HG03064 (cell line): ENCODE measurements at regions not wholly inside any gene's neighbourhood (a gene's known extent, or its start where the extent isn't known, plus 50 kb on each side); places are given as distances from the start of the nearest gene placed in this dataset.
"Not testable (repeated sequence)": the region's sequence is repeated elsewhere in the genome, so short reads cannot be mapped to it uniquely, and the experiment has no call there.

Source experiments
- ATAC-seq: cut with Tn5 transposase; IDR thresholded peaks from one replicate; pipeline ENCODE4 v1.9.1; 2021; ENCODE audit warnings: low read depth; ENCODE audit not compliant: unreplicated experiment

DNA sequence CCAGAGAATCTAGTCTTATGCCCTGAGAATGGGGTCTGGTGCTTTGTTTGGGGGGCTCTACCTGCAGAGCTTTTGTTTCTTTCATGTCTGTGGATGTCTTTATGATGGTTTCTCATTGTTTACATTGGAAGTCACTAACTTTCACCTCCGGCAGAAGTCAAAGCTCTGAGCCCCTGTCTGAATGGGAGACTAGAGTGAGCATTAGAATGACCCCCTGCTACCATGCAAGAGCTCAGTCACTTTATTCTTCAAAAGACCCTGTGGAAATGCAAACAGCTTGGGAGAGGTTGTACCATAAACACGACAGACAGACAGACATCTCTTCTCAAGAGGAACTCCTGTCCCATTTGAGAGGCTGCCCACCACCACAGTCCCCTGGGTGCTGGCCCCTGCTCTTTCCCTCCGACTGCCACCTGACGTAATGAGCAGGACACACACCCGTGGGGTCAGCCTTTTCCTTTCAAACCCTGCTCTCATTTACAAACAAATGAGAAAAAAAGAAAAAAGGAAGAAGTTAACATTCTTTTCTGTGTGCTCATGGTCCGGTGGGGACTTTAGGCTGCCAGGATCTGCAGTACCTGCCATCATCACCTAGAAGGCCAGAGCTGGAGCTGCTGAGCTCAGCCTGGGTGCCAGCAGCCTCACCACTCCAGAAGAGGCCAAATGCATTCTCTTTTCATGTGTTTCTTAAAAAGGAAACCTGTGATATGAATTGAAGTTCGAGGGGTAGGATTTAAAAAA lies 91.6 kb downstream of the FZD1 start:
- ATAC-seq, result no peak

- no peak for ATAC-seq
Measured at GRCh38 chr7:91356915-91357314, 92.7 kb downstream of the FZD1 start.

GRCh38 chr7:91357379-91357778 lies 93.1 kb downstream of the FZD1 start:
- no peak for ATAC-seq

DNA sequence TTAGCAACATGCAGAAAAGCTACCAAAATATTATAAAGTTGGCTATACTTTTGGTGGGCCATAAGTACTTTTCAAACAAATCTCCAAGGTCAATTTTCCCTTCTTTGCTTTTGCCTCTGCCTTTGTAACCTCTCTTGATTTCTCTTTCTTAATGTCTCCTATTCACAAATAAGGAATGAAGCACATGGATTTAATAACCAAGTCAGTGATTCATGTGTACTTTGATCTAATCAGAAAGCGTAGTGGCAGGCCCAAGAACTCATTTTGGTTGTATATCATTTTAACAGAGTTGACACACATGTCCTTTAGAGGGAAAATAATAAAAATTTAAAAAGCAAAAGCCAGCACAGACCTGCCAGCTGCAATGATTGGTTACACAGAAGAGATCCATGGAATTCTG lies 93.7 kb downstream of the FZD1 start:
- ATAC-seq, result no peak

DNA sequence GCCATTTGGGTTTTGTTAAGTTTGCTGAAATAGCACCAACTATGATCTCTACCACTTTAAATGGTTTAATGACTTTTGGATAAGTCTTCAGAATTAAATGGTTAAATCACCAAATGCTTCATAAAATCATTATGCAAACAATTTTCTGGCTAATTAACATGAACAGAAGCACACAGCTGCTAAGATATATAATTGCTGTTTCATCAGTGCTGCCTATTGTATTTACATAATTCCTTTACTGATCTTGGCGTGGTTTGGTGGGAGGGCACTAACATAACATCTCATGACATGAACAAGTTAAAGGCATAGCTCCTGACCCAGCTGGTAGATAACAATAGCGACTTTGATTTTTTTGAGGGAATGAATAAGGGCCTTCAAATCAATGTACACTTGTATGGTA lies 94.1 kb downstream of the FZD1 start:
- no peak for ATAC-seq

- not testable (repeated sequence) for ATAC-seq
Measured at GRCh38 chr7:91365097-91365496, 100.9 kb downstream of the FZD1 start.

DNA sequence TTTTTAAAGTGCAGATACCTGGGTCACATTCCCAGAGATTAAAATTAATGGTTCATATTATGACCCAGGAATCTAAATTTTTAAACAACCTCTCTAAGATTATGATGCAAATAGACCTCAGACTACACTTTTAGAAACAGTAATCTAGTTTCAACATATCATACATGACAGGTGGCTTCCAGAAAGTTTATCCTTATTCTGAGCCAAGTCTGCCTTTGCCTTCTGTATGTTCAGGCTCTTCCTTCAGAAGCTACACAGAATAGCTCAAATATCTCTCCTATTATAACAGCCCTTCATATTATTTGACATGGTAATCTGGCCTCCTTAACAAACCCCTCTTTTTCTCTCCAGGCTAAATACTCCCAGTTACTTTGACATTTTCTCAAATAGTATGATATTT lies 101.9 kb downstream of the FZD1 start:
- ATAC-seq, result no peak

DNA sequence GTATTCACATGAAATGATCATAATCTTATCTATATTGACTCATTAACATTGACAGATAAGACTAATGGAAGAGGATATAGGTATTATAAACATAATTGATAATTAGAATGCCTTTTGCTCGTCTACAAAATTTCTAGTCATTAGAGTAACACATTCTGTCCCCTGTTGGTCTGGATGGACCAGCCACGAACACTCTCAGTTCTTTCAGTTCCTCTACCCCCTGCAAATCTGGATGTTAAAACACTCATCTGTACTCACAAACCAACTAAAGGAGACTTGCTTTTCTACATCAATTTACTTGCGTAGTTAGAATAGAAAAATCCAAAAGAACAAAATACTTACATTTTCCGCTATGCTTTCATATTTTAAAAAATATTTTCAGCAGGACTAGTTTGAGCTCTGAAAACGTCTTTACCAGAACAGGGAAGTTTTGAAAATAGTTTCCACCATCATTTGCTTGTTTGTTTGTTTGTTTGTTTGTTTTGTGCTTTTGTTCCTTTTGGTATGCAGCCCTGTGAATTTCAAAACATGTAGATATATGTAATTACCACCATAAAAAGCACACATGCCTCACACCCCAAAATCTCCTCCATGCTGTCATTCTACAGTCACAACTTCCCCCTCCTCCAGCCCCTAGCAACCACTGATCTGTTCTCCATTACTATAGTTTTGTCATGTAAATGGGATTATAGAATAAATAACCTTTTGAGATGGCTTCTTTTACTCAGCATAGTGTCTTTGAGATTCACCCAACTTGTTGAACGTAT lies 103.8 kb downstream of the FZD1 start:
- ATAC-seq, result no peak

- ATAC-seq, result no peak
Measured at GRCh38 chr7:91372323-91372722, 108.1 kb downstream of the FZD1 start.

GRCh38 chr7:91373111-91373800 lies 109.0 kb downstream of the FZD1 start:
- ATAC-seq, result no peak

DNA sequence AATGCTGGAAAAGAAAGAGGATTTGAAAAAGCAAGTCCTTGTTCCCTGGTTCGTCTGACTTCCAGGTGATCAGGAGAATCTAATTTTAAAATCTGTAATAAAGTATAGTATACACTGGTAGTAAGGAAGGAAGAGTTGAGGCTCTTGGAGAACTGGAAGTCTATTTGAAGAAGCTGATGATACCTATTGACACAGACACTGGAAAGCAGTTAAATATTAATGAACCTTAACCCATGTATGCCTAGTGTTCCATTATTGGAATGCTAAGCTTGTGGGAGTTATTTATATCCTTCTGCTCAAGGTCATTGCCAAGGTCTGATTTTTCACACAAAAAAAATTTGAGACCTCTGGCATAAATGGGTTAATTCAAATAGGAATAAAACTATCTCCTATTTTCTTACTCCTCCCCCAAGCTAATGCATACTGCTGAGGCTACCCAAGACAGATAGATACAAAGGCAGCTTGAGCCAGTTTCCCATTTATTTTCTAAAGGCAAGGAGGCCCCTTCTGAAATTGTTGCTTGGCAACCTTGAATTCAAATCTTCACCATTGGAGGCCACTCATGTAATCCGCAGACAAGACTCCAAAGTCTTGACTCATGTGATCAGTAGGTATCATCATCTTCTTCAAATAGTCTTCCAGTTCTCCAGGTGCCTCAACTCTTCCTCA lies 110.2 kb downstream of the FZD1 start:
- ATAC-seq, result no peak

DNA sequence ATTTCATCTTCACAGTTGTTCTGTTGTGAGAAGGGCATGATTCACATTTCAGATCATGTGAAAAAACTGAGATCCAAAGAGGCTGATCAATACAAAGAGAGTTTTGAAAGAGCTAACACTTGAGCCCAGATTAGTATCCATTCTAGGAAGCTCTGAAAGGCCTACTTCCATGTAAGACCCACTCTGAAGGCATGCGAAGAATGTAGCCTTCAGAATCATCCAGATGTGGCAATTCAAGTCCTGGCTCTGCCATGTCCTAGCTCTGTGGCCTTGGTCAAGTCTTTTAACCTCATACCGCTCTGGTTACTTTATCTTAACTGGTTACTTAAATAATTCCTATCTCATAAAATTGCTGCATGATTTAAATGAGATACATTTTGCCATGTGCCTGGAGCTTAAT lies 111.1 kb downstream of the FZD1 start:
- ATAC-seq, result no peak

DNA sequence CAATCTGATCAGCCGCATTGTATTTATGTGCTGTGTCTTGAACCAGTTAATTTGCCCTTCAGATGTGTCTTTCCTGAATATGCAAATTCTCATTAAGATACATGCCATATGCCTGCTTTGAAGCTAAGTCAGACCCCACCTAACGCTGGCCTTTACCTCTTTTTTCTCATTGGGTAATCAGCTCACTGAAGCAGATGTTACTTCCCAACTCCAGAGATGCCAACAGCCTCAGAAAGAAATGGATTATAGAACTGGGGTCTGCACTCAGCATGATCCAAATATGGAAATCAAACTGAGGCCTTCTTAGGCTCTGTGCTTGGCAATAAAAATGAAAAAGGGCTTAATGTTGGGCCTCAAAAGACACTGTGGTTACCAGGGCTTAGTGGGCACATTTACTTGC lies 113.9 kb downstream of the FZD1 start:
- no peak for ATAC-seq

- no peak for ATAC-seq
Measured at GRCh38 chr7:91379236-91379635, 115.0 kb downstream of the FZD1 start.

GRCh38 chr7:91379991-91380390 lies 115.8 kb downstream of the FZD1 start:
- no peak for ATAC-seq

DNA sequence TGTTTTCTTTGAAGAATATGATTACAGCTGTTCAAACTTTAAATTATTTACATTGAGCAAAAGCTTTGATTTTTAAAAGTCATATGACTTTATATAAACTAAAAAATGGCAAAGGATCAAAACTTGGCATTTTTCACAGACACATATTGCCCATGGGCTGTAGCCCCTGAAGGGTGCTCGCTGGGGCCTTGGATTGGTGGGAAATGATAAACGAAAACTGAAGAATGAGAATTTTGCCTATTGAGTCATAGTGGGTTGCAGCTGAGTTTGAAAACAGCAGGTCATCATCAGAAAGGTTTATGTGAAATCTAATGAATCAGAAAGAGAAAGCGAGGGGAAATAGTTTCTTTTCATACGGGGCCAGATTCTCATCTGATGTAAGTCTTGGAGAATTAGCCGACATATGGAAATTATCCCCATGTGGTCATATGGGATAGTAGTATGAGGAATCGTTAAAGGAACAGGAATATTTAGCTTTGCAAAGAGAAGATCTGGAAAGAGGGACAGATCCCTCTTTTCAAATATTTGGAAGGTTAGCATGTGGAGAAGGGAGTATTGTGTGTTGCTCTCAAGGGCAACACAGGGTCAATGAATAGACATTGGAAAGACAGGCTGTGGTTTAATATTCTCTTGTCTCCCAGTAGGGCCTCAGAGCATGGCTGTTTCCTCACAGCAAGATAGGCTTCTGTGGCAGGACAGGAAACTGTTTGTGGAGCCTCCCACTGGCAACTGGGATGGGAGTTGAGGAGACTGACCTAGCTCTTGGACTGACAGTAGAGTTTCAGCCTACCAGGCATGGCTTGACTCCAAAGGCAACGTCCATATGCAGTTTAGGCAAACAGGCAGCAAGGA lies 119.0 kb downstream of the FZD1 start:
- ATAC-seq, result no peak

- no peak for ATAC-seq
Measured at GRCh38 chr7:91383905-91384274, 119.7 kb downstream of the FZD1 start.

DNA sequence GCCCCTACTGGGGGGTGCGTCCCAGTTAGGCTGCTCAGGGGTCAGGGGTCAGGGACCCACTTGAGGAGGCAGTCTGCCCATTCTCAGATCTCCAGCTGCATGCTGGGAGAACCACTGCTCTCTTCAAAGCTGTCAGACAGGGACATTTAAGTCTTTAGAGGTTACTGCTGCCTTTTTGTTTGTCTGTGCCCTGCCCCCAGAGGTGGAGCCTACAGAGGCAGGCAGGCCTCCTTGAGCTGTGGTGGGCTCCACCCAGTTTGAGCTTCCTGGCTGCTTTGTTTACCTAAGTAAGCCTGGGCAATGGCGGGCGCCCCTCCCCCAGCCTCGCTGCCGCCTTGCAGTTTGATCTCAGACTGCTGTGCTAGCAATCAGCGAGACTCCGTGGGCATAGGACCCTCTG lies 130.5 kb downstream of the FZD1 start:
- ATAC-seq, result not testable (repeated sequence)

GRCh38 chr7:91395313-91395712 lies 131.1 kb downstream of the FZD1 start:
- ATAC-seq, result not testable (repeated sequence)

GRCh38 chr7:91397096-91397495 lies 132.9 kb downstream of the FZD1 start:
- ATAC-seq, result no peak
